NCI-H2227 (cell line): ENCODE measurements at regions not wholly inside any gene's neighbourhood (a gene's known extent, or its start where the extent isn't known, plus 50 kb on each side); places are given as distances from the start of the nearest gene placed in this dataset.
A peak's percentile ranks its signal among the peaks of the same experiment; 100 is the strongest.

ENCODE experiments used
- DNase-seq: peaks from one replicate; lab custom pipeline; 2025; ENCODE audit not compliant: unreplicated experiment; lab: John Stamatoyannopoulos, UW

DNA sequence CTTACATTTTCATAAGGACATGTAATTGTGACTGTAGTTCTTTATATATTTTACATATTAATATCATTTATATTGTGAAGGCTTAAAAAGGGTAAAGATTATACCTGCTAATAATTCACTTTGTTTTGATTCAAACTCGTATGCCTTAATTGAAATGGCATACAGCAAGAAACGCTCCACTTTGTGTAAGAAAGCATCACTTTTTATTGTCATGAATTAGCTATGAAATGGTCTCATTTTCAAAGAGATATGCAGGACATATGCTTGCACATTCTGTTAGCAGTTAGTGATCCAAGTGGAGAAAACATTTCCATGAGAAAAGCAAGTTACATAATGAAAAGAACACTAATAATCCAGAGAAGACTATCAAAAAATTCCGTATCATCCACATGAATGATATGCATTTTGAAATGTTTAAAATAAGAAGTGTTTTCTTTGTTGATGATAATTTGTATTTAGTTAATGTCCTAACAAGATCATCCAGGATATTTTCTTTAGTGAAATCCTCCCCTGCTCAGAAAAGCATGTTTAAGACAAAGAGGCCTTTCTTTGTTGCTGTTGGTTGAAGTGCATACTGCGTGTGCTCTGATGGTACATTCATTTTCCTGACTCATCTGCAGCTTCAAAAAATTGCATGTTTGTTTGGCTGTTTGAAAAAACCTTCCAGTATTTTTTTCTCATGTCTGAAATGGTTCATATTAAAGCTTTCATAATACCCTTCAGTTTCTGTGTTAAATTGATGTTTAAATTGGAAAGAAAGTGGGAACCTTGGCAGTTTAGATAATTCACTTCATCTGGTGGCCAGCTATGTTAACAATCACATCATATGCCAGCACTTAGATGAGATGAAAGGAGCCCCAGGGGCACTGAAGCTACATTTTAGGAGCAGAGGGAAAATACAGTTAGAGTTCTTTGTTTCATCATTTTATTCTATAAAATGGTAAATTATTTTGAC is 242.2 kb downstream of the CSNK1G3 start:
- DNase-seq = peak; percentile 25

DNA sequence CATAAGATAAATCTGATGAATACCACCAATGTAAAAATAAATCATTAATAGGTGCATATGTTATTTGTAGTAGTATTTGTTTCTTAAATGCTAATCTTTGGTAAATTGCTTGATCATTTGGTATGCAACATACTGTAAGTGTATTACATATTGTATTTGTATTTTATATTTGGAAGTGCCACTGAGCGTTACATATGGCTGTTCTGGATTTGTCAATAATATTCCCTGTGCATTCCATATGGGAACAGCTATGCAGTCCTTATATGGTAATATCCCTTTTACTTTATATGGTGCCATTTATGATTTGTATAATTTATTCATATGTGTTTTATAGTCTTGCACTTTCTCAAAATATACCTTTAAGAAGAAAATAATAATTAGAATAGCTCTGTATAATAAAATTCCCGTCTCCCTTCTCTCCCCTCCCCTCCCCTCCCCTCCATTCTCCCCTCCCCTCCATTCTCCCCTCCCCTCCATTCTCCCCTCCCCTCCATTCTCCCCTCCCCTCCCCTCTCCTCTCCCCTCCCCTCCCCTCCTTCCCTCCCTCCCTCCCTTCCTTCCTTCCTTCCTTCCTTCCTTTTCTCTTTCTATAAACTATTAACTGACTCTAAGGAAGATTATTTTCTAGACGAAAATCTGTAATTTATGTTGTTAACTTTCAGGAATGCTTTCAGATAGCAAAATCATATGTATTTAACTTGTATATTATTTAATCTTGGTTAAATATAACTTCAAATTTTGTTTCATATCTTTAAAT is 241.4 kb downstream of the CSNK1G3 start:
- DNase-seq = no peak

DNA sequence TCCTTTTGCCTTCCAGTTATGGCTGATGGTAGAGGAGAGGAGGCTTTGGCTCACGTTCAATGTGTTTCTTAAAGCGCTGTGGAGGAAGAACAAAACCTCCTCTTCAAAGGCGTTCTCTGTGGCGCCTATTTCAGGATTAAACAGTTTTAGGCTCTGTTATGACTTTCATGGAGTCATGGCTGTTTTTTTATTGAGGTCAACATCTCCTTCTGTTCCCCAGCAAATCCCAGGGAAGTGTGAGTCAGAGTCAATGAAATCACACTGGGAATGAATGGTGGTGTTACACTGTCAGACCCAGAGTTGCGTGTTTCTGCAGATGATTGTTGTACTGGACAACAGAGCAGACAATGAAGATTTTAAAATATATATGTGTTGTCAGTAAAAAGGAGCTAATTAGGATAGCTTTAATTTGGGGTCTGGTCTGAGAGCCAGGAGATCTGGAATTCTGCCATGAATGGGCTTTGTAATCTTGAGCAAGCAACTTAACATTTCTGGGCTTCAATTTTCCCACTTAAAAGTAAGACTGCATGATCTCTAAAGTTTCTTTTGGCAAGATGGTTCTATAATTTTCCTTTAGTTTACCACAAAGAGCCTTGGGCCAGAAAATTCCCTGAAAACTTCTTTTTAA is 240.7 kb downstream of the CSNK1G3 start:
- DNase-seq = peak; percentile 3

DNA sequence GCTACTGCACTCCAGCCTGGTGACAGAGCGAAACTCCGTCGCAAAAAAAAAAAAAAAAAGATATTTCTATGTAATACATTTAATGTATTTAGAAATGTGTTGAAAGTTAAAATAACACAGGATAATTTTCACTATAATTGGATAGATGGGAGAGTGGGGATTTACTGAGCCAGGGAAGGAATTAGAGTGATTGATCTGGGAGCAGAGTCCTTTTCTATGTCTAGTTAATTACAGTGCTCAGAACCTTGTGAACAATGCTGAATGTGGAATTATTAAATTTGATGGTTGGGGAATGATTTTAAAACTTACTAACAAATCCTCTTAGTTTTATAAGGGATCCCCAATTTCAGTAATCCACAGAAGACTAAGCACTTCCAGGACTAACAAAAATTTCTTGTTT is 239.7 kb downstream of the CSNK1G3 start:
- no peak for DNase-seq

DNA sequence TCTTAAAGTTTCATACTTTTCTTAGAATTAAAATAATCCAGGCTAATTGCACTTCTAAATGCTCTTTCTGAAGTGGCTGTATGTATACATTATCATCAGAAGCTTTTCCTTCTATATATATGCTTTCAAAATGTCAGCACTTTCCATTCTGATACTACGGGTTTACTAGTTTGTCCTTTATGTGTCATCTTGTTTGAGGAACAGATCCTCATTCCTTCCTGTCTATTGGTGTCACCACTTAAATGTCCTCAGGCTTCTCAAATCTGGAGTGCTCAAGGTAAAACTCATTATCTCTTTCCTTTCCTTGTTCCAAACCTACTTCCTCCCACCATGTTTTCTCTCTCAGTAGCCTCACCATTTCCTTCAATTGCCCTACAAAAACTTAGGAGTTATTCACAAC is 236.3 kb downstream of the CSNK1G3 start:
- DNase-seq = no peak

DNA sequence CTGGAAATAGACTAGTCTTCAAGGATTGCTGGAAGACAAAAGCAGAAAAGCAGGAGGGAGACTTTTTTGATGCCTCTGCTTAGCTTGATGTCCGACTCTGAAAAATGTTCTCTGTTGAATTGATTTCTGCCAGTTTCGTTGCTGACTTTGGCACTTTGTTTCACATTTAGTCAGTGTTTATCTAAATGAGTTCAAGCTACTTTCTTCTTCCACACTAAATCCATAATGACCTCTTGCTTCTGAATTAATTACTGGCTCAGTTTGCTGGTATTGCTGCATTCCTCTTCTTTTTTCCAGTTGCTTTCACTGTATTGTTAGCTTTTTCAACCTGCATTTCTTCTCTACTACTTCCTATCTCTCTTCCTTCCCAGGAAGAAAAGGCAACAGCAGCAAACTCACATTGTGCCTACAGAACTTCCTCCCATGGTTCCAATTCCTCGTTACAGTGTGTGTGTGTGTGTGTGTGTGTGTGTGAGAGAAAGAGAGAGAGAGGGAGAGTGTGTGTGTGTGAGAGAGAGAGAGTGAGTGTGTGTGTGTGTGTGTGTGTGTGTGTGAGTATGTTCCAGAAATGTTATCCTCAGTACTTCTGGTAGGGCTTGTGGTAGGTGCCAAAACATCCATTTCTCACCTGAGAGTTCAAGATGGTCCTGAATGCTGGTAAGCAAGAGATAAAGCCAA is 234.8 kb downstream of the CSNK1G3 start:
- no peak for DNase-seq

DNA sequence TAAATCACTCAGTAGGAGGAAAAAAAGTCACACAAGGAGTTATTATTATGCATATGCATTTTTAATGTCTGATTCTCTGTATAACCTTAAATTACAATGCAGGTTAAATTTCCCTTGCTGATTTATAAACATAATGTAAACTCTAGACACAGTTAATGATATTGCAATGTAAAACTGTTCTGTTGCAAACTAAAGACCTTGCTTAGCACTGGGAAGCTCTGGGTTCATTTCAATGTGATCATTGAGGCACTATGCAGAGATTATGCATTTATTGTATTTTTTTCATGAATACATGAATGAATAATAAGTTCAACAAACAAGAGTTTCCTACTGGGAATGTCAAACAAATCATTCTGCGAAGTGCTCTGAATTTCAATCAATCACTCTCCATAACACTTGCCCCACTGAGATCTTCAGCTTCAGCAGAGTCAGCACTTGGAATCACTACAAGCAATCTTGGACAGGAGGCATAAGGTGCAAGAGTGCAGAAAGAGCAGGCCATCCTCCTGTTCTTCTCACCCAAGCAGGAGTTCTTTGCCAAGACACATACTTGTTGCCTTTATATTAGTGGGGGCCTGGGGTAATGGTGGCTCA is 232.1 kb downstream of the CSNK1G3 start:
- DNase-seq = no peak

DNA sequence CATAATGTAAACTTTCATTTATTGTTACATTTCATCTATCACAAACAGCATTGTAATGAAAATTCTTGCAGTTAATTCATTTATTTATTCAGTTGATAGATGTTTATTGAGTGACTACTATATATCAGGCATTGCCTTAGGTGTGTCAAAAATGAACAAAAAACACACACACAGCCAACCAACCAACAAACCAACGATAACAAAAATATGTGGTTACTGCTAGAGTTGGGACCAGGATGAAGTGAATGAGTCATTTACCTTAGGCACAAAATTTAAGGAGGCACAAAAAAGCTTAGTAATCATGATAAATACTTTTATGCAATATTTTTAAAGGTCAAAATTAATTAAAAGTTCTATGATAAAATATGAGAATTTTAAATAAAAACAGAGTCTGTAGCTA is 223.4 kb downstream of the CSNK1G3 start:
- no peak for DNase-seq

DNA sequence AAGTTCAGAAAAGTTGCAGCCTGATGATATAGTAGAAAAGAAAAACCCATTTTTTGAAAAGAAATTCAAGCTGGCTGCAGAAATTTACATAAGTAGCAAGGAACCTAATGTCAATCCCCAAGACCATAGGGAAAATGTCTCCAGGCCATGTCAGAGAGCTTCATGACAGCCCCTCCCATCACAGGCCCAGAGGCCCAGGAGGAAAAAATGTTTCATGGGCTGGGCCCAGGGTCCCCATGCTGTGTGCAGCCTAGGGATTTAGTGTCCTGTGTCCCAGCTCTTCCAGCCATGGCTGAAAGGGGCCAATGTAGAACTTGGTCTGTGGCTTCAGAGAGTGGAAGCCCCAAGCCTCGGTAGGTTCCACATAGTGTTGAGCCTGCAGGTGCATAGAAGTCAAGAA is 220.3 kb downstream of the CSNK1G3 start:
- no peak for DNase-seq

DNA sequence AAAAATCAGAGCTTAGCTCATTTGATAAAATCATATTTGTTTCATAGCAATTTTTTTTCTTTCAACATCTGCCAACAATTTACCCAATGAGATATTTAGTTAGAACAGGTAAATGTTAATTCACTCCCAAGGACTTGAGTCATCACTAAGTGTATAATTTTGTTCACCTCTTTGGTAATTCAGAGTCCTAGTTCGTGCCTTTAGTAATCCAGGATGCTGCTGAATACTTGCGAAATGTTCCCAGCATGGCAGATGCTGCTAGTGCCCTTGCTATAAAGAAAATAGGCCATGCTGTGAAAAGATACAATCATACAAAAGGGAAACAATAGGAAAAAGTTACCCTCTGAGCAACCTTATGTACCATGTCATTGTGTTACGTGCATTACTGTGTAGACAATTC is 210.5 kb downstream of the CSNK1G3 start:
- DNase-seq = no peak

DNA sequence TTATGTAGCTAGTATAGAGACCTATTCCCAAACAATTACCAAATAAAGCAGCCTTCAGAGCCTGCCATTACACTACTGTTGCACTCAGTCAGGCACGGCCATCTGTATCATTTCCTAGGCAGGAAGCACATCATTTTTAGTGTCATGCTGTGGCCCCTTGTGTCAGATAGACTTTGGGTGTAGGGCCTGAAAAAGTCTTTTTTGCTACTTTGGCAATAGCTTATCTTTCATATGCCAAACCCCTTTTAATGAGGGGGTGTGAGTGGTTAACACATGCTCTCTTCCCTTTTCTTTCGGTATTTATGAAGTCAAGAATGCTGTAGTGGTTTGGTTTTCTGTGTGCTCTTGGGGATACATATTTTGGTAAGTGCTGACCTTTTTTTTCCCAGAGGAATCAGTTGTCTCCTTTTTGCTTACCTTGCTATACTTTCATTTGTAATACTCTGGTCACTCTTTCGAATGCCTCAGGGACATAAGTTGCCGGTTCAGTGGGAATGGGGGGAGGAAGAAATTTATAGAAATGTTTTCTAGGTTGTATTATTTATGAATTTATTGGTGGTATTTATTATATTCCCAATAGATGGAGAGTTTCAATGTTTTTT is 209.8 kb downstream of the CSNK1G3 start:
- no peak for DNase-seq

DNA sequence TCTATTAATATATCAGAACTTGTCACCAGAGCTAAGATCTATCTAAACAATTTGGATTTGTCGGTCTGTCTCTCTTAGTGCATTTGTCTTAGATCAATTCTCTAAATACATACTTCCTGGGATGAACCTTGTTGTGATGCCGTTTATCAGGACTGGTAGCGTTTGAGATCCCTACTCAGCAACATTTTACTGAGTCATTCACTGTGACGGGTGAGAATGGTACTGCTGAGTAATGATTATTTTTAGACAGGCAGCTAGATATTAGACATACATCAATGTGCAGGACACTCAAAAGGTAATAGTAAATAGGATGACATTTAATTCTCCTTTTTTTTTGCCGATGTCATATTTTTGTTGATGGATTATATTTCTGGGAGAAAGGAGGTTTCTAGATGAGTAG is 209.0 kb downstream of the CSNK1G3 start:
- no peak for DNase-seq

DNA sequence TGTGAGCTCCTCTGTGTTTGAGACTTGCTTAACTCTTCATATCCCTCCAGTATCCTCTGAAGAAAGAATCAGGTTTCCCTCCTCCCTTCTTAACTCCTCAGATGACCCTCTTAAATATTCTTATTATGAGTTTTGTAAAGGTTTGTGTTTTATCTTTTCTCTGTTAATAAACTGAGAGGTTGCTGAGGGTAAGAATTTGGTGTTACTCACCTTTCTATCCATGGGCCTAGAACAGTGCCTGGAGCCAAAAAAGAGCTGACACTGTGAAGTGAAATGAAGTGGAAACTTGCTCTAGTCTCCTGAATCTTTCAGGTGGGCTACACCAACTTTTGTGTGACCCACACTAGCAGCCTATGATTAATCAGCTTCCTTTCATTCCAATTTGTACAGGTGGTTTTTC is 208.4 kb downstream of the CSNK1G3 start:
- no peak for DNase-seq

DNA sequence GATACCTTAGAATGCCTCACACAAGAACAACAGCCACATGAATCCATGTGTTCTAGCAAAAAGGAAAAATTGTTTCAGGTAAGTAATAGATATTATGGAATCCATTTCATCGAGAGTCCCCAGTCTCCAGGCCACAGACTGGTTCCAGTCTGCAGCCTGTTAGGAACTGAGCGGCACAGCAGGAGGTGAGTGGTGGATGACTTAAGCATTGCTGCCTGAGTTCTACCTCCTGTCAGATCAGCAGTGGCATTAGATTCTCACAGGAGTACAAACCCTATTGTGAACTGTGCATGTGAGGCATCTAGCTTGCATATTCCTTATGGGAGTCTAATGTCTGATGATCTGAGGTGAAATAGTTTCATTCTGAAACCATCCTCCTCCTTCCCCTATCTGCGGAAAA is 207.0 kb downstream of the CSNK1G3 start:
- DNase-seq = no peak

DNA sequence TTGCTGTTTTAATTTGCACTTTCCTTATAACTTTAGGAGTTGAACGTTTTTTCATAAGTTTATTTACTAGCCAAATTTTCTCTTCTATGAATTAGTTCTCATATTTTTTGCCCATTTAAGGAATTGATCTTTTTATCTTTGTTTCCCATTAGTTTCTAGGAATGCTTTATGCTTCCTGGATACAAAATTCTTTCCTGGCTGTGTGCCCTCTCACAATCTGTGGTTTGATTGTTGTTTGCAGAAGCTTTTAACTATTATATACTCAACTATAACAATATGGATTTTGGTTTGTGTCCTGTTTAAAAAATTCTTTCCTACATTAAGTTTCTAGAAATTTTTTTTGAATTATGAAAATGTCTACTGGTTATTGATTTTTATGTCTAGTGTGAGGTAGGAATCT is 206.3 kb downstream of the CSNK1G3 start:
- no peak for DNase-seq

DNA sequence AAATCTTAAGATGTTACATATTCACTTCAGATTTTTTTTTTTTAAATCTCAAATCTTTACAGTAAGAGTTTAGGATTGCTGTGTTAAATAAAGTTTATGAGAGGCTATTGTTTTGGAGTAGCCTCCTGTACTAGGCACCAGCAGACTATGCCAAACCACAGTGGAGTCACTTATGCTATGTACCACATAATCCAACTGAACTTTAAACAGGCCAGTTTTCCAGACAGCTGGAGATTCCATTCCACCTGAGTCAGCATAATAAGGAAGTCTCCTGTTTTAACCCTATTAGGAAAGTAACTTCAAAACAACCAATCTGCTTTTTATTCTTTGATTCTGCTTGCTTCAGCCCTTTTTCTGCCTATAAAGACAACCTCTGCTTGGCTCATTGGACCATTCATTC is 205.2 kb downstream of the CSNK1G3 start:
- no peak for DNase-seq

DNA sequence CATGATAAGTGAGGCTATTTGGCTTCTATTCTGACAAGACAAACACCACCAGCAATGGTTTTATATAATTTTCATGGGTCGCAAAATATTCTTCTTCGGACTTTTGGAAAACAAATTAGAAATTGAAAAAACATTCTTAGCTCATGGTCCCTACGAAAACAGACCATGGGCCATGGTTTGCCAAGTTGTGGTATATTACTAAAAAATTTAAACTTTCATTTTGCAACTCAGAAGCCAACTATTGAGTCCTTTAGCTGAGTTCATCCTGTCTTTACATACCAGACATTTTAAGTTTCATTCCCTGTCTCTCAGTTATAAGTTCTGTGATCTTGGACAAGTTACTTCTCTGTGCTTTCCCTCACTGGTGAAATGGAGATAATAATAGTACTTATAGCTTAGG is 198.1 kb downstream of the CSNK1G3 start:
- DNase-seq = no peak

DNA sequence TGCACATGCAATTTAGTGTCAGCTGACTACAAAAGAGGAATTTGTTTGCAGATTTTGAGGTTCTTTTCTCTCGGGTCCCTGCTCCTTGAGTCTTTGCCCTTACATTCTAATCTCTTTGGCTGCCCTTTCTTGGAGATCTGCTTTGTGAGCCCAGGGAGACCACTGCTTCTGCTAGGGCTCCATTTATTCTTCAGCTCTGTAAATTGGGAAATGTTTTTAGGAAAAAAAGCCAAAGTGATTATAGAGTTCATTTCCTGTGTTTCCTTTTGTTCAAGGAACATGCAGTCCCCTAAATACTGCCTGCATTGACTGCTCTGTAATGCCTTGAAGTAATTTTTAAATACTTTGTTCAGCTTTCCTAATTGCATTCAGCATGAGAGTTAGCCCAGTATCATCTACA is 197.4 kb downstream of the CSNK1G3 start:
- no peak for DNase-seq

DNA sequence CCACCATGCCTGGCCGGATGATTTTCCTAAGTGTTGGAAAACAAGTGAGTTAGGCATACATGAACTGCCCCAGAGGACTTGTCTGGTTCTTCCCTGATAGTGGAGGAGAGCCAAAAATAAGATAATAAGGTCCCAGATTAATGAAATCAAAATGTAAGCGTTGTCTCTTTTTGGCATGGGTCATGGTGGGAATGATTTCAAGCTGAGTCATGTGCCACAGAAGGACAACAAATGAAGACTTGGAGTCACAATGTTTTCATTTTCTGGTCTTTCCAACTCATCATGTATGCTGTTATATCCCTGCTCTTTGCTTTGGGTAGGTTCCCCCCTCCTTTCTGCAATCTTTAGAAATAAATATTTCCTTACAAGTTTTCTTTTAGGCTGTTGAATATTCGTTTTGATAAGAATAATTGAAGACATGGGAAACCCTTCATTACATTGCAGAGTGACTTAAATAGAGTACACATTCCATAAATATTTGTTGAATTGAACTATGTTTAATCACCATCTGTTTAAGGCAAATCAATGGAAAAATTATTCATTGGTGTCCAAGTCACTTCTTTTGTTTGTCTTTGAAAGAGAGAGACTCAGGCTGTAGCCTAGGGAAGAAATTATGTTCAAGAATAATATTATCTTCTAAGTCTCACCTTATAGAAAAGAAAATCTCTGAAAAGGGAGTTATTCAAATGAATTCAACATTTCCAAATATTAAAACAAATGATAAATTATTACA is 196.3 kb downstream of the CSNK1G3 start:
- no peak for DNase-seq

DNA sequence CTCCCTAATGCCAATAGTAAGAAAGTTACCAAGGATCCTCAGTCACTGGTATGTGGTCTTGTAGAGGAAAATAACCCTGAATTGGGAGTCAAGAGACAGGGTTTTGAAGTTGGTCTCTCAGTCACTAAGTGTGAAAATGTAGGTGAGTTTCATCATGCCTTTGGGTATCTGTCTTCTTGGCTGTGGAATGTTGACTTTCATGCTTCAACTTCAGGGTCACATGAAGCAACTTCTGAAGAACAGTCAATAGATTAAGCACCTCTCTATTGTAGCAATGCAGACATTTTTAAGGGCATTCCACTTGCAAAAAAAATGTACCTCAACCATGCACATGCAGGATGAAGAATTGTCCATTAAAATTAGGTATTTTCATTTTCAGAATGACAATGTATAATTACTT is 194.6 kb downstream of the CSNK1G3 start:
- no peak for DNase-seq
